GM18502 (cell line): ENCODE measurements at regions not wholly inside any gene's neighbourhood (a gene's known extent, or its start where the extent isn't known, plus 50 kb on each side); places are given as distances from the start of the nearest gene placed in this dataset.
"Not testable (repeated sequence)": the region's sequence is repeated elsewhere in the genome, so short reads cannot be mapped to it uniquely, and the experiment has no call there.

Experiments used
- ATAC-seq: cut with Tn5 transposase; IDR thresholded peaks from one replicate; pipeline ENCODE4 v1.9.1; 2021; ENCODE audit warnings: mild to moderate bottlenecking; ENCODE audit not compliant: unreplicated experiment, poor library complexity

GRCh38 chr13:79901336-79901735 is 420.4 kb downstream of the NDFIP2 start:
- no peak for ATAC-seq

GRCh38 chr13:79900356-79900755 is 419.4 kb downstream of the NDFIP2 start:
- no peak for ATAC-seq

- ATAC-seq, result no peak
These were observed 418.0 kb downstream of the NDFIP2 start for GRCh38 chr13:79898996-79899395.

- ATAC-seq, result no peak
These were observed 417.4 kb downstream of the NDFIP2 start for GRCh38 chr13:79898202-79898826.

- no peak for ATAC-seq
These were observed 415.9 kb downstream of the NDFIP2 start for GRCh38 chr13:79896851-79897250.

GRCh38 chr13:79895416-79895815 is 414.5 kb downstream of the NDFIP2 start:
- ATAC-seq, result no peak

GRCh38 chr13:79887278-79887677 is 406.3 kb downstream of the NDFIP2 start:
- not testable (repeated sequence) for ATAC-seq

GRCh38 chr13:79886601-79887000 is 405.6 kb downstream of the NDFIP2 start:
- ATAC-seq, result no peak

- ATAC-seq, result no peak
These were observed 403.9 kb downstream of the NDFIP2 start for GRCh38 chr13:79884890-79885289.

- ATAC-seq, result no peak
These were observed 402.3 kb downstream of the NDFIP2 start for GRCh38 chr13:79883216-79883615.

- no peak for ATAC-seq
These were observed 399.9 kb downstream of the NDFIP2 start for GRCh38 chr13:79880818-79881217.

GRCh38 chr13:79874396-79875360 is 393.7 kb downstream of the NDFIP2 start:
- ATAC-seq, result no peak

GRCh38 chr13:79871594-79871993 is 390.6 kb downstream of the NDFIP2 start:
- no peak for ATAC-seq

- no peak for ATAC-seq
These were observed 389.8 kb downstream of the NDFIP2 start for GRCh38 chr13:79870766-79871165.

- ATAC-seq, result no peak
These were observed 389.2 kb downstream of the NDFIP2 start for GRCh38 chr13:79870123-79870522.

- no peak for ATAC-seq
These were observed 388.4 kb downstream of the NDFIP2 start for GRCh38 chr13:79869326-79869725.

- ATAC-seq, result no peak
These were observed 386.3 kb downstream of the NDFIP2 start for GRCh38 chr13:79867254-79867653.

- no peak for ATAC-seq
These were observed 385.5 kb downstream of the NDFIP2 start for GRCh38 chr13:79866436-79866835.

- ATAC-seq, result no peak
These were observed 381.6 kb downstream of the NDFIP2 start for GRCh38 chr13:79862515-79862914.

GRCh38 chr13:79861731-79862130 is 380.8 kb downstream of the NDFIP2 start:
- ATAC-seq, result no peak

- no peak for ATAC-seq
These were observed 379.8 kb downstream of the NDFIP2 start for GRCh38 chr13:79860791-79861190.

GRCh38 chr13:79859756-79860155 is 378.8 kb downstream of the NDFIP2 start:
- no peak for ATAC-seq
